Endothelial cell of umbilical vein (primary cell): ENCODE measurements at regions not wholly inside any gene's neighbourhood (a gene's known extent, or its start where the extent isn't known, plus 50 kb on each side); places are given as distances from the start of the nearest gene placed in this dataset.

ENCODE experiments used
- BruUV-seq: library from RNA; stranded (reverse); fragments of 400-500 nt; replicated peaks from 2 replicates; lab custom pipeline; 2021; lab: Mats Ljungman, UMichigan
- CTCF ChIA-PET: fragments of 300-600, 350-600 bp; sonication (Branson Sonifier 250); formaldehyde crosslinking; loops from one replicate; lab custom pipeline; 2021; ENCODE audit warnings: antibody characterized with exemption, inconsistent platforms; lab: Charles Lee
- POLR2A ChIA-PET: fragments of 300-600, 350-600 bp; sonication (Branson Sonifier 250); formaldehyde crosslinking; loops from one replicate; lab custom pipeline; 2021; ENCODE audit warnings: antibody characterized with exemption, inconsistent platforms; lab: Charles Lee
- DNase-seq: peaks from one replicate; pipeline ENCODE4 v3.0.0-alpha.2; 2011; ENCODE audit warnings: low read depth, low spot score
- FAIRE-seq: peaks from 2 replicates; lab custom pipeline; 2011; peaks lifted over from hg19 to GRCh38; lab: Jason Lieb, UNC
- H2AFZ ChIP-seq: 2 replicates; pipeline ENCODE4 v1.6.0; 2012; ENCODE audit warnings: low read depth, low read length, control low read depth, inconsistent platforms
- H3K27ac ChIP-seq: 2 replicates; pipeline ENCODE4 v1.5.1; 2011; ENCODE audit warnings: low read depth, mild to moderate bottlenecking, control low read depth, low read length, moderate library complexity; ENCODE audit not compliant: insufficient read depth
- H3K27me3 ChIP-seq, 2 experiments: 2 replicates each; pipeline versions ENCODE4 v1.6.0 to v1.6.1; 2011; ENCODE audit warnings: low read length in 2 of 2, mixed read lengths in 1 of 2; ENCODE audit not compliant: control insufficient read depth in 2 of 2, insufficient read depth in 2 of 2
- H3K36me3 ChIP-seq, 2 experiments: 2 replicates in 1 of 2; 3 replicates in 1 of 2; pipeline ENCODE4 v1.5.1; 2011; ENCODE audit warnings: low read length in 2 of 2, mild to moderate bottlenecking in 1 of 2, moderate library complexity in 1 of 2; ENCODE audit not compliant: control insufficient read depth in 2 of 2, insufficient read depth in 2 of 2; ENCODE audit errors: extremely low read depth in 1 of 2
- H3K4me1 ChIP-seq: 3 replicates; pipeline ENCODE4 v1.5.1; 2011; ENCODE audit warnings: mild to moderate bottlenecking, low read length; ENCODE audit not compliant: control insufficient read depth, insufficient read depth; ENCODE audit errors: extremely low read depth
- H3K4me2 ChIP-seq: 2 replicates; pipeline ENCODE4 v1.6.1; 2011; ENCODE audit warnings: low read length, control low read depth, mixed read lengths; ENCODE audit not compliant: insufficient read depth
- H3K4me3 ChIP-seq, 3 experiments: fragments of 200-600 bp in 1 of 3; sonication (generic), shearing (Covaris generic) in 1 of 3; replicated peaks in 1 of 3; 2 replicates each; pipeline ENCODE4 v1.5.1; 2011 to 2016; ENCODE audit warnings: control low read depth in 3 of 3, low read length in 3 of 3, mild to moderate bottlenecking in 2 of 3, inconsistent platforms in 1 of 3, low read depth in 1 of 3, moderate library complexity in 1 of 3; ENCODE audit not compliant: insufficient read depth in 1 of 3
- H3K79me2 ChIP-seq: 2 replicates; pipeline ENCODE4 v1.6.0; 2012; ENCODE audit warnings: low read length, inconsistent platforms; ENCODE audit not compliant: control insufficient read depth, insufficient read depth
- H3K9ac ChIP-seq: replicated peaks from 2 replicates; pipeline ENCODE3; 2011; ENCODE audit warnings: low read length, control low read depth; ENCODE audit not compliant: insufficient read depth; ENCODE audit errors: extremely low read depth
- H3K9me1 ChIP-seq: replicated peaks from 3 replicates; pipeline ENCODE4 v1.6.0; 2011; ENCODE audit warnings: mild to moderate bottlenecking, low read length; ENCODE audit not compliant: control insufficient read depth, insufficient read depth; ENCODE audit errors: extremely low read depth
- H3K9me3 ChIP-seq: replicated peaks from 2 replicates; pipeline ENCODE4 v1.5.1; 2012; ENCODE audit warnings: low read length, inconsistent platforms; ENCODE audit not compliant: control insufficient read depth, insufficient read depth
- H4K20me1 ChIP-seq: replicated peaks from 2 replicates; pipeline ENCODE3; 2011; ENCODE audit warnings: mild to moderate bottlenecking, low read length; ENCODE audit not compliant: control insufficient read depth, insufficient read depth; ENCODE audit errors: extremely low read depth
- EZH2 ChIP-seq: IDR thresholded peaks from 2 replicates; pipeline ENCODE4 v1.6.1; 2012; ENCODE audit warnings: borderline replicate concordance, low read depth, mild to moderate bottlenecking, moderate library complexity, low read length, inconsistent platforms; ENCODE audit not compliant: severe bottlenecking
- FOS ChIP-seq: IDR thresholded peaks from 2 replicates; pipeline ENCODE4 v1.6.1; 2011; ENCODE audit warnings: mild to moderate bottlenecking, low read length, moderate library complexity, borderline replicate concordance; ENCODE audit not compliant: insufficient read depth
- GATA2 ChIP-seq: IDR thresholded peaks from 2 replicates; pipeline ENCODE4 v1.7.0; 2011; ENCODE audit warnings: low read depth, mild to moderate bottlenecking, moderate library complexity, mixed read lengths, low read length; ENCODE audit not compliant: insufficient read length, insufficient read depth
- JUN ChIP-seq: IDR thresholded peaks from 2 replicates; pipeline ENCODE4 v1.6.1; 2011; ENCODE audit warnings: borderline replicate concordance, low read depth; ENCODE audit not compliant: insufficient read length, insufficient read depth
- MYC ChIP-seq: IDR thresholded peaks from one replicate; pipeline ENCODE4 v1.6.1; 2011; ENCODE audit warnings: mild to moderate bottlenecking, low read depth, low read length
- POLR2A ChIP-seq: IDR thresholded peaks from 2 replicates; pipeline ENCODE4 v1.6.1; 2012; ENCODE audit warnings: low read depth, mild to moderate bottlenecking, control low read depth, low read length
- POLR2AphosphoS5 ChIP-seq: IDR thresholded peaks from 2 replicates; pipeline ENCODE4 v1.6.1; 2012; ENCODE audit warnings: low read depth, mild to moderate bottlenecking, control low read depth, low read length, moderate library complexity; ENCODE audit not compliant: insufficient read depth
- dilution Hi-C: fragments of 300-500 bp; cut with MboI; formaldehyde crosslinking; loops from one replicate; pipeline ENCODE4 v1.15.0; 2019; ENCODE audit warnings: low sequenced_read_pairs; ENCODE audit not compliant: extremely low pct_ligation_motif_present
- intact Hi-C: fragments of 100-400 bp; cut with micrococcal nuclease; formaldehyde crosslinking; loops from one replicate; pipeline ENCODE4 v1.10.0; 2022
- TF ChIP-seq, protein P1 (sequence below), 2 donors: IDR thresholded peaks; 1 replicate in 1 of 2; 2 replicates in 1 of 2; pipeline ENCODE4 v1.5.1; 2011; ENCODE audit warnings: low read length in 2 of 2, mild to moderate bottlenecking in 2 of 2, moderate library complexity in 2 of 2, control low read depth in 1 of 2, inconsistent platforms in 1 of 2, low read depth in 1 of 2; ENCODE audit not compliant: insufficient read depth in 1 of 2; ENCODE audit errors: extremely low read depth in 1 of 2
- TF ChIP-seq, protein P2 (sequence below): IDR thresholded peaks from 2 replicates; pipeline ENCODE4 v1.6.1; 2011; ENCODE audit not compliant: insufficient read depth, insufficient read length

DNA sequence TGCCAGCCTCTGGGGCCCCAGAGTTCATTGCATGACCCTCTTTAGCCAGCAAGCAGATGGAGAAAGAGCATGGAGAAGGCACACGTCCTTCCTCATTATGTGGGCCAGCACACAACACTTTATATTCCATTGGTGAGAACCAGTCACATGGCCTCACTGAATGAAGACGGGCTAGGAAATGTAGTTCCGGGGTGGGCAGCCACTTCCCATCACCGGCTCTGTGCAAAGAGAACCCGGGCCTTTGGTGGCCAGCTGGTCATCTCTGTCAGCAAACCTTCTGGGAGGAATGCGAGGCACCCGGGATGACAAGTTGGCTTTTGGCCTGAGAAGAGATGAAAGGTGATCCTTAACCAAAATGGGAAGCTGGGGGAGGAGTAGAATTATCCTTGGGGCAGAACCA, 90.2 kb upstream of the VGLL4 start:
- no peaks in the 10 kb centered on the region for H3K9me1 ChIP-seq
- peaks cover 6 to 8% of the 10 kb centered on the region in 2 experiments for H3K27me3 ChIP-seq
- no peaks in the 10 kb centered on the region for H3K79me2 ChIP-seq
- no peaks in the 10 kb centered on the region for H4K20me1 ChIP-seq
- FAIRE-seq (no peak), DNase-seq (no peak)
- CTCF ChIA-PET = interaction anchor here (1.0 kb wide), 1 partner anchor 22 kb away, joined by 4 read pairs; no protein-coding TSS in a partner anchor
- dilution Hi-C loops = no loop called here
- intact Hi-C loops = no loop called here
- no peak overlapping the region for H3K4me2 ChIP-seq
- no peaks in the 10 kb centered on the region for H3K9me3 ChIP-seq
- no peak overlapping the region for H3K9ac ChIP-seq
- BruUV-seq = no TSS peak
- TF ChIP-seq POLR2A = no peak
- no peak for TF ChIP-seq JUN
- TF ChIP-seq, protein P1, sequence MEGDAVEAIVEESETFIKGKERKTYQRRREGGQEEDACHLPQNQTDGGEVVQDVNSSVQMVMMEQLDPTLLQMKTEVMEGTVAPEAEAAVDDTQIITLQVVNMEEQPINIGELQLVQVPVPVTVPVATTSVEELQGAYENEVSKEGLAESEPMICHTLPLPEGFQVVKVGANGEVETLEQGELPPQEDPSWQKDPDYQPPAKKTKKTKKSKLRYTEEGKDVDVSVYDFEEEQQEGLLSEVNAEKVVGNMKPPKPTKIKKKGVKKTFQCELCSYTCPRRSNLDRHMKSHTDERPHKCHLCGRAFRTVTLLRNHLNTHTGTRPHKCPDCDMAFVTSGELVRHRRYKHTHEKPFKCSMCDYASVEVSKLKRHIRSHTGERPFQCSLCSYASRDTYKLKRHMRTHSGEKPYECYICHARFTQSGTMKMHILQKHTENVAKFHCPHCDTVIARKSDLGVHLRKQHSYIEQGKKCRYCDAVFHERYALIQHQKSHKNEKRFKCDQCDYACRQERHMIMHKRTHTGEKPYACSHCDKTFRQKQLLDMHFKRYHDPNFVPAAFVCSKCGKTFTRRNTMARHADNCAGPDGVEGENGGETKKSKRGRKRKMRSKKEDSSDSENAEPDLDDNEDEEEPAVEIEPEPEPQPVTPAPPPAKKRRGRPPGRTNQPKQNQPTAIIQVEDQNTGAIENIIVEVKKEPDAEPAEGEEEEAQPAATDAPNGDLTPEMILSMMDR (IDR thresholded peaks at IDR 0.05; ENCODE audit: extremely low read depth in 1 of 2, insufficient read depth in 1 of 2, low read depth in 1 of 2, low read length in 2 of 2) = no peak
- no peak for TF ChIP-seq POLR2AphosphoS5
- TF ChIP-seq, protein P2, sequence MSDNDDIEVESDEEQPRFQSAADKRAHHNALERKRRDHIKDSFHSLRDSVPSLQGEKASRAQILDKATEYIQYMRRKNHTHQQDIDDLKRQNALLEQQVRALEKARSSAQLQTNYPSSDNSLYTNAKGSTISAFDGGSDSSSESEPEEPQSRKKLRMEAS = no peak
- no peak for TF ChIP-seq FOS
- TF ChIP-seq EZH2 = no peak
- TF ChIP-seq GATA2 = no peak
- no peak for TF ChIP-seq MYC
- POLR2A ChIA-PET = no interaction called here
- no peak overlapping the region for H3K27ac ChIP-seq
- no peak overlapping the region for H3K4me3 ChIP-seq
- no peaks in the 10 kb centered on the region for H3K36me3 ChIP-seq
- H3K4me1 ChIP-seq = no peaks in the 10 kb centered on the region
- H2AFZ ChIP-seq = no peak overlapping the region
